BLaER1 treated with 17β-estradiol and CSF1 and Interleukin-3, amounts not matched to agents 10 nM and 100 nM (cell line): ENCODE measurements at regions not wholly inside any gene's neighbourhood (a gene's known extent, or its start where the extent isn't known, plus 50 kb on each side); places are given as distances from the start of the nearest gene placed in this dataset.

Experiments
- H3K27ac ChIP-seq, 11 experiments: shearing (Covaris generic); formaldehyde crosslinking; 2 replicates each; pipeline ENCODE4 v1.8.1; 2022
- H3K27me3 ChIP-seq, 11 experiments: shearing (Covaris generic); formaldehyde crosslinking; 2 replicates each; pipeline ENCODE4 v1.8.1; 2022
- H3K36me3 ChIP-seq, 11 experiments: shearing (Covaris generic); formaldehyde crosslinking; 2 replicates each; pipeline ENCODE4 v1.8.1; 2022
- H3K4me1 ChIP-seq, 10 experiments: shearing (Covaris generic); formaldehyde crosslinking; 2 replicates each; pipeline ENCODE4 v1.8.1; 2022
- H3K4me2 ChIP-seq, 11 experiments: shearing (Covaris generic); formaldehyde crosslinking; 2 replicates each; pipeline ENCODE4 v1.8.1; 2022
- H3K4me3 ChIP-seq, 10 experiments: shearing (Covaris generic); formaldehyde crosslinking; 2 replicates each; pipeline ENCODE4 v1.8.1; 2022
- H3K9ac ChIP-seq, 11 experiments: shearing (Covaris generic); formaldehyde crosslinking; 2 replicates each; pipeline ENCODE4 v1.8.1; 2022
- H3K9me3 ChIP-seq, 11 experiments: shearing (Covaris generic); formaldehyde crosslinking; replicated peaks in 1 of 11; 2 replicates each; pipeline ENCODE4 v1.8.1; 2022
- H4K20me1 ChIP-seq, 11 experiments: shearing (Covaris generic); formaldehyde crosslinking; 2 replicates each; pipeline ENCODE4 v1.8.1; 2022
- Cebpa-rat ChIP-seq, 11 experiments: shearing (Covaris generic); IDR thresholded peaks; 2 replicates each; pipeline ENCODE4 v1.8.1; 2022

DNA sequence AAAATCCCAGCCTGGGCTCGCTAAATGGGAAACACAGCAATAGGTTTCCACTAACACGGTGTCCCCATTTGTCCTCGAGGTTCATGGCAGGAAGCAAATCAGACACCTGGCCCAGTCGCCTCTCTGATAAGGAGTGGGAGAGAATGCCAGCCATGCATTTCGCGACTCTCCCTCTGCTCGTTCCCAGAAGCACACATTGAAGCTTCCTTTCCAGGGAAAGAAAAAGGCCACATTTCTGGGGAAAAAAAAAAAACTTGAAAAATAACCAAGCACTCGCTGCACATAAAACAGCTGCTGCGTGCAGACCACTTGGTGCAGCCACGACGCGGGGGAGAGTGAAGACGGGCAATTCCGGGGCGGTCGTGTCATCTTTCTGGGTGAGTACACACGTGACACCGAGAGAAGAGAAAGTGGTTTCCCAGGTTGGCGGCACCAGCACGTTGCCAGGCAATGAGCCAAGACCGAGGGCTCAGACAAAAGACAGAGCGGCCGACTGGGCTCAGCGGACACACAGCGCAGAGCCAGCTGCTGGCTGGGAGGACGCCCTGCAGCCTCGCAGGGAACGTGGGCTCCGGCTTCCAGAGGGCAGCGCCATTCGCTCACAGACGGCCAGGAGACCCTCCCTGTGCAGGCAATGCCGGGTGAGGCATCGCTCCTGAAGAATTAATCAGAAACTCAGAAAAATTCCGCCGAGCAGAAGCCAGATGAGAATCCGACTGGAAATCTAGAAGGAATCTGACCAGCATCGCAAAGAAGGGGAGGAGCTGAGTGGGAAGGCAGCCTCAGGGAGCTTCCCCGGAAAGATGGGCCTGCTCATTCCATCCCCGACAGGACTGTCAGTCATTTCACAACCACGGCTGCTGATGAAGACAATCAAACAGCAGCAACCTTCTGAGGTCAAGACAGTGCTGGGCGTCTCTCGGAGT, 83.2 kb upstream of the IRS2 start:
- TF ChIP-seq Cebpa-rat (IDR thresholded peaks at IDR 0.05): no peak
- H3K36me3 ChIP-seq: no peaks in the 10 kb centered on the region
- peaks cover 0 to 18% (median 12%) of the 10 kb centered on the region in 10 experiments; a peak in 13 of 20 replicates for H3K4me1 ChIP-seq
- peak overlapping the region in 1 of 10 experiments; percentile 18; a peak in 1 of 20 replicates for H3K4me3 ChIP-seq
- no peaks in the 10 kb centered on the region for H3K27me3 ChIP-seq
- no peaks in the 10 kb centered on the region for H4K20me1 ChIP-seq
- H3K9ac ChIP-seq: no peak overlapping the region
- H3K27ac ChIP-seq: no peak overlapping the region
- H3K9me3 ChIP-seq: peaks cover 0 to 11% (median 5%) of the 10 kb centered on the region in 11 experiments; a peak in 7 of 22 replicates
- peak overlapping the region in 10 of 11 experiments; percentile 44 to 62 (median 56); a peak in 21 of 22 replicates for H3K4me2 ChIP-seq

GRCh38 chr13:109868578-109869311, 82.4 kb upstream of the IRS2 start:
- peaks cover 0 to 11% (median 5%) of the 10 kb centered on the region in 11 experiments; a peak in 7 of 22 replicates for H3K9me3 ChIP-seq
- H3K4me1 ChIP-seq: peaks cover 0 to 14% (median 10%) of the 10 kb centered on the region in 10 experiments; a peak in 12 of 20 replicates
- H3K27me3 ChIP-seq: no peaks in the 10 kb centered on the region
- H3K4me2 ChIP-seq: peak overlapping the region in 5 of 11 experiments; percentile 44 to 62 (median 59); a peak in 10 of 22 replicates
- no peak overlapping the region for H3K9ac ChIP-seq
- no peak overlapping the region for H3K4me3 ChIP-seq
- no peaks in the 10 kb centered on the region for H3K36me3 ChIP-seq
- H3K27ac ChIP-seq: no peak overlapping the region
- no peaks in the 10 kb centered on the region for H4K20me1 ChIP-seq
- no peak for TF ChIP-seq Cebpa-rat (IDR thresholded peaks at IDR 0.05)

GRCh38 chr13:109867766-109868165, 81.4 kb upstream of the IRS2 start:
- H3K9ac ChIP-seq: no peak overlapping the region
- H3K36me3 ChIP-seq: no peaks in the 10 kb centered on the region
- H3K9me3 ChIP-seq: peaks cover 0 to 11% (median 5%) of the 10 kb centered on the region in 11 experiments; a peak in 7 of 22 replicates
- no peak for TF ChIP-seq Cebpa-rat (IDR thresholded peaks at IDR 0.05)
- H3K4me1 ChIP-seq: peaks cover 1 to 14% (median 10%) of the 10 kb centered on the region in 10 experiments; a peak in 13 of 20 replicates
- H3K27me3 ChIP-seq: no peaks in the 10 kb centered on the region
- H3K4me2 ChIP-seq: no peak overlapping the region
- H3K4me3 ChIP-seq: no peak overlapping the region
- H3K27ac ChIP-seq: no peak overlapping the region
- H4K20me1 ChIP-seq: no peaks in the 10 kb centered on the region

DNA sequence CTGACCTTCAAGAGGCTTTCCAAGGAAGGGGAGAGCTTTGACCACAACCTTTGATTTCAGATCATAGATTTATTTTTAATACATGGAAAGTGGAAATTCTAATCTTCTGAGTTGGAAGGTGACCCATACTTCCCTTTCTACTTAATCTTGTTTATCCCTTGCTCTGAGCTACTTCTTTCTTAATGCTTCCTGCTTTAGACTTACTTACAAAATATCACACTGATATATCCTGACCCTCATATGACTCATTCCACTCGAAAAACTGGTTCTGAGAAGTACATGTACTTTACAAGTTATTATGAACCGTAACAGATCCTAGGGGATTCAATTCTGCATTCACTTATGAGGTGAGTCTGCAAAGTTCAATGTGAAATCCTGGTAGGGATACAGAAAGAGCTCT, 76.2 kb upstream of the IRS2 start:
- H3K9me3 ChIP-seq: no peaks in the 10 kb centered on the region
- no peaks in the 10 kb centered on the region for H3K27me3 ChIP-seq
- 0 out of 22 replicates have a peak overlapping the region, but pooled peaks of 1 of the 11 experiments have one; percentile 17 for H3K4me2 ChIP-seq
- no peaks in the 10 kb centered on the region for H3K36me3 ChIP-seq
- no peak overlapping the region for H3K9ac ChIP-seq
- H3K27ac ChIP-seq: no peak overlapping the region
- H3K4me1 ChIP-seq: peaks cover 0 to 7% (median 0%) of the 10 kb centered on the region in 10 experiments; a peak in 2 of 20 replicates
- H4K20me1 ChIP-seq: no peaks in the 10 kb centered on the region
- no peak overlapping the region for H3K4me3 ChIP-seq
- TF ChIP-seq Cebpa-rat (IDR thresholded peaks at IDR 0.05): no peak

GRCh38 chr13:109859898-109860297, 73.5 kb upstream of the IRS2 start:
- no peaks in the 10 kb centered on the region for H3K36me3 ChIP-seq
- no peaks in the 10 kb centered on the region for H3K9me3 ChIP-seq
- no peaks in the 10 kb centered on the region for H3K27me3 ChIP-seq
- peaks cover 0 to 7% (median 0%) of the 10 kb centered on the region in 10 experiments; a peak in 2 of 20 replicates for H3K4me1 ChIP-seq
- H4K20me1 ChIP-seq: no peaks in the 10 kb centered on the region
- H3K4me3 ChIP-seq: no peak overlapping the region
- H3K9ac ChIP-seq: no peak overlapping the region
- no peak overlapping the region for H3K27ac ChIP-seq
- 0 out of 22 replicates have a peak overlapping the region, but pooled peaks of 1 of the 11 experiments have one; percentile 5 for H3K4me2 ChIP-seq
- no peak for TF ChIP-seq Cebpa-rat (IDR thresholded peaks at IDR 0.05)

DNA sequence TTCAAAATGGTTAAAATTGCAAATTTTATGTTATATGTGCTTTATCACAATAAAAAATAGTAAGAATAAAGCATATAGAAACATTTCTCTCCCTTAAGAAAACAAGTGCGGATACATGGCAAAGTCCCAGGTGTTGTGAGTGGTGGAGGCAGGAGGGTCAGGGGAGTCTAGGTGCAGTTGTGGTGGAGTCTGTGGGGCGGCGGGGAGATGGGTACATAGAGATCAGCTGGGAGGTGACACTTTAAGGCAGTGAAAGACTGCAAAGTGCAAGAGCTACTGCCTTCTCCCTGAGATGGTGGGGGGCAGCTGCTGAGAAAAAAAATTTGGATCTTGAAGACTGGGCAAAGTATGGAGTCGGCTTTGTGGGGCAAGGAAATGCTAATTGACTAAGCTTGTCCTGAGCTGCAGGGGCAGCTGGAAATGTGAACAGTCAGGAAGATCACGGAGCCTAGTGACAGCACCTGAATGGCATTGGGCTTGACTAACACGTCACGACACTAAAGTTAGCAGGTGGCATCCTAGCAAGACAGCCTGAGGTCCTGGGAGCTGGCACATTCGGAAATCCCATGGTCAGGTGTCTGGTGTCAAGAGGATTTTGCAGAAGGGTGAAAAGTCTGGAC, 72.9 kb upstream of the IRS2 start:
- H3K4me3 ChIP-seq: no peak overlapping the region
- no peaks in the 10 kb centered on the region for H3K36me3 ChIP-seq
- no peaks in the 10 kb centered on the region for H4K20me1 ChIP-seq
- no peaks in the 10 kb centered on the region for H3K27me3 ChIP-seq
- no peak overlapping the region for H3K9ac ChIP-seq
- H3K4me2 ChIP-seq: no peak overlapping the region
- H3K4me1 ChIP-seq: peaks cover 0 to 7% (median 0%) of the 10 kb centered on the region in 10 experiments; a peak in 2 of 20 replicates
- H3K27ac ChIP-seq: no peak overlapping the region
- TF ChIP-seq Cebpa-rat (IDR thresholded peaks at IDR 0.05): no peak
- H3K9me3 ChIP-seq: no peaks in the 10 kb centered on the region

- no peaks in the 10 kb centered on the region for H3K36me3 ChIP-seq
- H3K4me2 ChIP-seq: no peak overlapping the region
- no peak overlapping the region for H3K27ac ChIP-seq
- no peaks in the 10 kb centered on the region for H4K20me1 ChIP-seq
- no peaks in the 10 kb centered on the region for H3K9me3 ChIP-seq
- no peak overlapping the region for H3K9ac ChIP-seq
- no peak overlapping the region for H3K4me3 ChIP-seq
- no peak for TF ChIP-seq Cebpa-rat (IDR thresholded peaks at IDR 0.05)
- peaks cover 0 to 7% (median 0%) of the 10 kb centered on the region in 10 experiments; a peak in 2 of 20 replicates for H3K4me1 ChIP-seq
- no peaks in the 10 kb centered on the region for H3K27me3 ChIP-seq
Observed at GRCh38 chr13:109858319-109858718, 71.9 kb upstream of the IRS2 start.

GRCh38 chr13:109857803-109858202, 71.4 kb upstream of the IRS2 start:
- no peak overlapping the region for H3K9ac ChIP-seq
- peaks cover 0 to 6% (median 0%) of the 10 kb centered on the region in 10 experiments; a peak in 2 of 20 replicates for H3K4me1 ChIP-seq
- no peaks in the 10 kb centered on the region for H4K20me1 ChIP-seq
- no peaks in the 10 kb centered on the region for H3K27me3 ChIP-seq
- no peaks in the 10 kb centered on the region for H3K9me3 ChIP-seq
- no peak overlapping the region for H3K4me3 ChIP-seq
- TF ChIP-seq Cebpa-rat (IDR thresholded peaks at IDR 0.05): no peak
- no peak overlapping the region for H3K27ac ChIP-seq
- no peak overlapping the region for H3K4me2 ChIP-seq
- no peaks in the 10 kb centered on the region for H3K36me3 ChIP-seq
